PC-9 (cell line): ENCODE measurements at regions not wholly inside any gene's neighbourhood (a gene's known extent, or its start where the extent isn't known, plus 50 kb on each side); places are given as distances from the start of the nearest gene placed in this dataset.

ENCODE experiments used
- BruUV-seq: library from RNA; stranded (reverse); fragments of 400-500 nt; replicated peaks from 2 replicates; lab custom pipeline; 2021; lab: Mats Ljungman, UMichigan
- CTCF ChIA-PET: fragments of 300-600 bp; sonication (Branson Sonifier 250); formaldehyde crosslinking; loops from one replicate; lab custom pipeline; 2022; ENCODE audit warnings: antibody characterized with exemption; lab: Charles Lee
- POLR2A ChIA-PET: fragments of 300-600 bp; sonication (Branson Sonifier 250); formaldehyde crosslinking; loops from one replicate; lab custom pipeline; 2022; ENCODE audit warnings: antibody characterized with exemption; ENCODE audit not compliant: unreplicated experiment; lab: Charles Lee
- DNase-seq, 2 experiments: peaks; one replicate each; pipeline versions ENCODE4 v3.0.0 to v3.0.0-alpha.2; 2015 to 2022; ENCODE audit warnings: mixed read lengths in 1 of 2
- H2AFZ ChIP-seq: fragments of 200-600 bp; sonication (generic); 2 replicates; pipeline ENCODE4 v1.8.1; 2017; ENCODE audit warnings: antibody characterized with exemption
- H3F3A ChIP-seq: fragments of 200-600 bp; sonication (generic); 2 replicates; pipeline ENCODE4 v1.8.1; 2017; ENCODE audit warnings: antibody characterized with exemption, mild to moderate bottlenecking, low read depth; ENCODE audit not compliant: insufficient read depth
- H3K27ac ChIP-seq: fragments of 200-600 bp; sonication (generic); 2 replicates; pipeline ENCODE4 v1.6.1; 2016; ENCODE audit warnings: mixed run types
- H3K27me3 ChIP-seq: fragments of 200-600 bp; sonication (generic); 2 replicates; pipeline ENCODE4 v1.6.1; 2016; ENCODE audit warnings: low read depth, mixed run types; ENCODE audit not compliant: insufficient read depth
- H3K36me3 ChIP-seq: fragments of 200-600 bp; sonication (generic); 2 replicates; pipeline ENCODE4 v1.6.1; 2016; ENCODE audit warnings: low read depth, mixed run types
- H3K4me1 ChIP-seq: fragments of 200-600 bp; sonication (generic); replicated peaks from 2 replicates; pipeline ENCODE4 v1.6.1; 2016; ENCODE audit warnings: mixed run types; ENCODE audit not compliant: insufficient read depth
- H3K4me2 ChIP-seq: fragments of 200-600 bp; sonication (generic); 2 replicates; pipeline ENCODE4 v1.6.1; 2017; ENCODE audit warnings: mixed run types
- H3K4me3 ChIP-seq: fragments of 200-600 bp; sonication (generic); 2 replicates; pipeline ENCODE4 v1.6.1; 2016; ENCODE audit warnings: mixed run types
- H3K79me2 ChIP-seq: fragments of 200-600 bp; sonication (generic); 2 replicates; pipeline ENCODE4 v1.6.1; 2017; ENCODE audit warnings: low read depth, mixed run types
- H3K9me2 ChIP-seq: fragments of 200-600 bp; sonication (generic); 2 replicates; pipeline ENCODE4 v1.8.1; 2017; ENCODE audit warnings: mild to moderate bottlenecking; ENCODE audit not compliant: insufficient read depth
- H3K9me3 ChIP-seq: fragments of 200-600 bp; sonication (generic); 2 replicates; pipeline ENCODE4 v1.8.1; 2016; ENCODE audit warnings: low read depth; ENCODE audit not compliant: insufficient read depth
- H4K20me1 ChIP-seq: fragments of 200-600 bp; sonication (generic); 2 replicates; pipeline ENCODE4 v1.8.1; 2017; ENCODE audit not compliant: insufficient read depth
- CTCF ChIP-seq: fragments of 200-600 bp; sonication (generic); conservative IDR thresholded peaks from 2 replicates; pipeline ENCODE4 v1.6.1; 2017; ENCODE audit warnings: mixed run types, antibody characterized with exemption, mild to moderate bottlenecking, moderate library complexity
- EZH2 ChIP-seq: fragments of 200-600 bp; sonication (generic); IDR thresholded peaks from 2 replicates; pipeline ENCODE4 v1.8.0; 2017; ENCODE audit warnings: antibody characterized with exemption, low read depth
- intact Hi-C: fragments of 100-400 bp; cut with micrococcal nuclease; formaldehyde crosslinking; loops from one replicate; pipeline ENCODE4 v1.10.0; 2022; ENCODE audit not compliant: unreplicated experiment

- Histone ChIP-seq H3K4me2 (no peak overlapping the region), H2AFZ (no peak overlapping the region), H4K20me1 (no peaks in the 10 kb centered on the region), H3K27ac (no peak overlapping the region), H3K36me3 (no peaks in the 10 kb centered on the region), H3K9me2 (no peaks in the 10 kb centered on the region; the same call in 1 of the 2 replicates), H3K4me1 (no peaks in the 10 kb centered on the region), H3F3A (no peaks in the 10 kb centered on the region), H3K79me2 (no peaks in the 10 kb centered on the region), H3K9me3 (0 out of 2 replicates have a peak, but pooled peaks cover 4% of the 10 kb centered on the region), H3K4me3 (no peak overlapping the region), H3K27me3 (no peaks in the 10 kb centered on the region)
- ChIA-PET CTCF (no interaction called here), POLR2A (interaction anchor here (0.6 kb wide), 1 partner anchor 188 kb away, joined by 12 read pairs; no protein-coding TSS in a partner anchor)
- TF ChIP-seq EZH2 (no peak), CTCF (no peak)
- intact Hi-C loops: no loop called here
- BruUV-seq: no TSS peak
- no peak for DNase-seq
These were observed 61.9 kb upstream of the ADGRL2 start for GRCh38 chr1:81738875-81739274.

GRCh38 chr1:81733480-81733879, 67.3 kb upstream of the ADGRL2 start:
- H3K27me3 ChIP-seq: no peaks in the 10 kb centered on the region
- no peak overlapping the region for H3K4me3 ChIP-seq
- H3K36me3 ChIP-seq: no peaks in the 10 kb centered on the region
- TF ChIP-seq EZH2 (no peak), CTCF (no peak)
- no peaks in the 10 kb centered on the region for H3K9me3 ChIP-seq
- H4K20me1 ChIP-seq: no peaks in the 10 kb centered on the region
- H3K9me2 ChIP-seq: no peaks in the 10 kb centered on the region
- intact Hi-C loops: no loop called here
- no peak for DNase-seq
- H3K27ac ChIP-seq: no peak overlapping the region
- no peaks in the 10 kb centered on the region for H3K79me2 ChIP-seq
- no peaks in the 10 kb centered on the region; the same call in 1 of the 2 replicates for H3F3A ChIP-seq
- H3K4me2 ChIP-seq: no peak overlapping the region
- no peak overlapping the region for H2AFZ ChIP-seq
- ChIA-PET POLR2A (no interaction called here), CTCF (no interaction called here)
- H3K4me1 ChIP-seq: peaks cover 8% of the 10 kb centered on the region; the same call in 1 of the 2 replicates
- BruUV-seq: no TSS peak

- Histone ChIP-seq H3K9me2 (no peaks in the 10 kb centered on the region), H3K79me2 (no peaks in the 10 kb centered on the region), H2AFZ (no peak overlapping the region), H3K4me1 (peaks cover 18% of the 10 kb centered on the region), H3K9me3 (no peaks in the 10 kb centered on the region), H3K4me3 (no peak overlapping the region), H3K36me3 (no peaks in the 10 kb centered on the region), H4K20me1 (no peaks in the 10 kb centered on the region), H3K27me3 (no peaks in the 10 kb centered on the region), H3F3A (peaks cover 4% of the 10 kb centered on the region; the same call in 1 of the 2 replicates), H3K27ac (no peak overlapping the region), H3K4me2 (no peak overlapping the region)
- intact Hi-C loops: no loop called here
- TF ChIP-seq CTCF (0 out of 2 replicates have a peak, but pooled peaks have one; percentile 23), EZH2 (no peak)
- peak in 1 of 2 experiments; percentile 73 for DNase-seq
- ChIA-PET POLR2A (no interaction called here), CTCF (no interaction called here)
- no TSS peak for BruUV-seq
These were observed 68.7 kb upstream of the ADGRL2 start for GRCh38 chr1:81731989-81732388.
